Fibroblast of villous mesenchyme (primary cell): ENCODE measurements at regions not wholly inside any gene's neighbourhood (a gene's known extent, or its start where the extent isn't known, plus 50 kb on each side); places are given as distances from the start of the nearest gene placed in this dataset.

ENCODE experiments used
- DNase-seq: peaks from one replicate; pipeline ENCODE4 v3.0.0-alpha.2; 2010; ENCODE audit warnings: low read depth
- H3K4me3 ChIP-seq: 2 replicates; pipeline ENCODE4 v1.5.1; 2011; ENCODE audit warnings: low read depth, mild to moderate bottlenecking, low read length
- CTCF ChIP-seq: IDR thresholded peaks from 2 replicates; pipeline ENCODE4 v1.5.1; 2012; ENCODE audit warnings: low read depth, mild to moderate bottlenecking, low read length; ENCODE audit not compliant: insufficient read depth

DNA sequence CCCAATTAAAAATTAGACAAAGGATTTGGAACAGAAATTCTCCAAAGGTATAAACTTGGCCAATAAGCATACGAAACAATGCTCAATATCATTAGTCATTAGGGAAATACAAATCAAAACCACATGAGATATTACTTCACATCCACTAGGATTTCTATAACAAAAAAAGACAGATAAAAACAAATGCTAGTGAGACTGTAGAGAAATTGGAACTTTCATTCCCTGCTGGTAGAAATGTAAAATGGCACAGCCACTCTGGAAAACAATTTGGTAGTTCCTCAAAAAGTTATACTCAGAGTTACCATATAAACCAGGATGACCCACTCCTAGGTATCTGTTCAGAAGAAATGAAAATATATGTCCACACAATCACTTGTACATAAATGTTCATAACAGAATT is 71.6 kb downstream of the RPL27A start:
- DNase-seq = peak; percentile 34

DNA sequence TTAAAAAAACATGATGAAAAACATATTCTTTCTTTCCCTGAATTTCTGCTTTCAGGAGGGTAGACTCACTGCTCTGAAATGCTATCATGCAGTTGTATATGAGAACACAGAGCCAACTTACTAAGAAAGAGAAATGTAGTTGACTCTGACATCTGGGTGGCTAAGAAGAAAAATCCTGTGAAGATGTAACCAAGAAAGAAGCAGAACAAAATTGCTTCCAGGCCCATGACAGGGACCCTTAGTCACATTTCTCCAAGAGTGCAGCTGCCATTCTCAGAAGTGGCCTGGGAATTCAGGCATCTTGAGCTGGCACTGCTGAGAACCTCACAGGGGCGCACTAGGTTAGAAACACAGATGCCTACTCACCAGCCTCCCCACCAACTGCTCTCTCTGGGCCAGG is 73.6 kb downstream of the RPL27A start:
- H3K4me3 ChIP-seq = no peak overlapping the region
- no peak for DNase-seq
- TF ChIP-seq CTCF = no peak

More for the DNA sequence above, 71.6 kb downstream of the RPL27A start:
- TF ChIP-seq CTCF = peak; percentile 35
- no peak overlapping the region for H3K4me3 ChIP-seq

GRCh38 chr11:8757047-8757446 is 74.5 kb downstream of the RPL27A start:
- no peak for DNase-seq
- TF ChIP-seq CTCF = no peak
- no peak overlapping the region for H3K4me3 ChIP-seq

GRCh38 chr11:8757533-8757932 is 74.9 kb downstream of the RPL27A start:
- no peak for TF ChIP-seq CTCF
- DNase-seq = no peak
- no peak overlapping the region for H3K4me3 ChIP-seq

- no peak for TF ChIP-seq CTCF
- no peak overlapping the region for H3K4me3 ChIP-seq
Measured at GRCh38 chr11:8758619-8759169, 76.1 kb downstream of the RPL27A start.

DNA sequence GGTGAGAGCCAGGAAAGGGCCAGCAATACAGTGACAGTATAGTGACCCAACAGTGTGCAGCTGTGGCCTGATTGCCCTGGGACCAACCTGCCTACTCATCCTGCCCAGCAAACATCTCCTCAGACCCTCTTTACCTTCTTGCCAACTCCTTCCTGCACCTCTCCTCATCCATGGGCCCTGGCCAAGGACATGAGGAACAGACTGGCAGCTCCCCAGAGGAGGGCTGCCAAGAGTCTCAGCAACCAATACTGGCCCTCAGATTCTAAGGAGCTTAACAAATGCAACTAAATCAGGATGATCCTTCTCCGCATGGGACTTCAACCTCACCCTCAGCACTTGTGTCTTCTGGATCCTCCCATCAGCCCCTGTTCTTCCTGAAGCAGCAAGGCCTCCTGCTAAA is 77.0 kb downstream of the RPL27A start:
- DNase-seq = no peak
- TF ChIP-seq CTCF = no peak
- no peak overlapping the region for H3K4me3 ChIP-seq

More at GRCh38 chr11:8758619-8759169, 76.1 kb downstream of the RPL27A start:
- no peak for DNase-seq

GRCh38 chr11:8760896-8761295 is 78.3 kb downstream of the RPL27A start:
- no peak for TF ChIP-seq CTCF
- no peak overlapping the region for H3K4me3 ChIP-seq
- DNase-seq = peak; percentile 92
